Omental fat pad (tissue), 3 donors: ENCODE measurements at regions not wholly inside any gene's neighbourhood (a gene's known extent, or its start where the extent isn't known, plus 50 kb on each side); places are given as distances from the start of the nearest gene placed in this dataset.
"Not testable (repeated sequence)": the region's sequence is repeated elsewhere in the genome, so short reads cannot be mapped to it uniquely, and the experiment has no call there.

Source experiments
- ATAC-seq: fragments of 150-250 bp; one replicate; pipeline ENCODE4 v1.9.1; 2016; ENCODE audit warnings: mild to moderate bottlenecking, moderate library complexity; ENCODE audit not compliant: low FRiP score
- DNase-seq: peaks from one replicate; pipeline ENCODE4 v3.0.0-alpha.2; 2019; ENCODE audit warnings: low spot score
- TF ChIP-seq, protein P1 (sequence below), 3 donors: fragments of 450-650 bp; IDR thresholded peaks; one replicate each; pipeline ENCODE4 v1.5.1; 2016 to 2017; ENCODE audit warnings: antibody characterized with exemption in 3 of 3, mild to moderate bottlenecking in 3 of 3, moderate library complexity in 2 of 3

GRCh38 chr1:99553301-99553700 lies 92.6 kb upstream of the PALMD start:
- DNase-seq (no peak), ATAC-seq (no peak)
- TF ChIP-seq, protein P1, sequence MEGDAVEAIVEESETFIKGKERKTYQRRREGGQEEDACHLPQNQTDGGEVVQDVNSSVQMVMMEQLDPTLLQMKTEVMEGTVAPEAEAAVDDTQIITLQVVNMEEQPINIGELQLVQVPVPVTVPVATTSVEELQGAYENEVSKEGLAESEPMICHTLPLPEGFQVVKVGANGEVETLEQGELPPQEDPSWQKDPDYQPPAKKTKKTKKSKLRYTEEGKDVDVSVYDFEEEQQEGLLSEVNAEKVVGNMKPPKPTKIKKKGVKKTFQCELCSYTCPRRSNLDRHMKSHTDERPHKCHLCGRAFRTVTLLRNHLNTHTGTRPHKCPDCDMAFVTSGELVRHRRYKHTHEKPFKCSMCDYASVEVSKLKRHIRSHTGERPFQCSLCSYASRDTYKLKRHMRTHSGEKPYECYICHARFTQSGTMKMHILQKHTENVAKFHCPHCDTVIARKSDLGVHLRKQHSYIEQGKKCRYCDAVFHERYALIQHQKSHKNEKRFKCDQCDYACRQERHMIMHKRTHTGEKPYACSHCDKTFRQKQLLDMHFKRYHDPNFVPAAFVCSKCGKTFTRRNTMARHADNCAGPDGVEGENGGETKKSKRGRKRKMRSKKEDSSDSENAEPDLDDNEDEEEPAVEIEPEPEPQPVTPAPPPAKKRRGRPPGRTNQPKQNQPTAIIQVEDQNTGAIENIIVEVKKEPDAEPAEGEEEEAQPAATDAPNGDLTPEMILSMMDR (IDR thresholded peaks at IDR 0.05), result no peak

DNA sequence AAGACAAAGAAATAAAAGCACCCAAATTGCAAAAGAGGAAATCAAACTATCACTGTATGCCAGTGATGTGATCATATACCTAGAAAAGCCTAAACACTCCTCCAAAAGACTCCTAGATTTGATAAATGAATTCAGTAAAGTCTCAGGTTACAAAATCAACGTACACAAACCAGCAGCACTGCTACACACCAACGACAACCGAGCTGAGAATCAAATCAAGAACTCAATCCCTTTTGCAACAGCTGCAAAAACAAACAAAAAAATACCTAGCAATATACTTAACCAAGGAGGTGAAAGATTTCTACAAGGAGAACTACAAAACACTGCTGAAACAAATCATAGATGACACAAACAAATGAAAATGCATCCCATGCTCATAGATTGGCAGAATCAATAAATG lies 92.1 kb upstream of the PALMD start:
- DNase-seq, ATAC-seq: not testable (repeated sequence)

DNA sequence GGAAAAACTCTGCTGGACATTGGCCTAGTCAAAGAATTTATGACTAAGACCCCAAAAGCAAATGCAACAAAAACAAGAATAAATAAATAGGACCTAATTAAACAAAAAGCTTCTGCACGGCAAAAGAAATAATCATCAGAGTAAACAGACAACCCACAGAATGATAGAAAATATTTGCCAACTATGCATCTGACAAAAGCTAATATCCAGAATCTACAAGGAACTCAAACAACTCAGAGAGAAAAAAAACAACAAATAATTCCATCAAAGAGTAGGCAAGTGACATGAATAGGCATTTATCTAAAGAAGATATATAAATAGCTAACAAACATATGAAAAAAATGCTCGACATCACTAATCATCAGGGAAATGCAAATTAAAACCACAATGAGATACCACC lies 91.2 kb upstream of the PALMD start:
- DNase-seq, result no peak
- TF ChIP-seq, protein P1 (IDR thresholded peaks at IDR 0.05), result no peak
- ATAC-seq, result no peak

DNA sequence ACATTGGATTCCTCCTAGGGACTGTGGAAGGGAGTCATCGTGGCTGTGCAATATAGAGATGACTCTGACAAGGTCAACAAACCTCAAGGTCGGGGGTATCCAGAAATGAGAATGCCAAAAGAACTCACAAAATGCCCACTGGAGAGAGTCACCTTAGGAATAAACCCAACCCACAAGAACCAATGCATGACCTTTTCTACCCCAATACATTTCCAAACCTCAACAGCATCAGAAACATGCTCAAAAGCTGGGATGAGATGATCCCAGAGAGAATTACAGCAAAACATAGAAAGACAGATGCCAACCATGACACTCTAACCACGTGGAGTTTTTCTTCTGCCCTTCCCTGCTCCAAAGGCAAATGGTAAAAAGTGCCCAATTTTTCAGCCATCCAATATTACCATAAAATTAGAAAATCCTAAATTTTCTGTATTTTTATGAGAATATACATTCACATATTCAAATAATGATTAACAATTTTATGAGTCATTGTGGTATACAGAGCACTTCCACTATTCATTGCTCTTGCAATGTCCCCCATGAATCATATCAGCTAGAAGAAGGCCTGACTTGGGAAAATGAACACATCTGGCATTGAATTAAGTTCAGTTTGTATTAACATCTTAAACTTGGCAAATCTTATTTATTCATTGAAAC lies 88.2 kb upstream of the PALMD start:
- TF ChIP-seq, protein P1 (IDR thresholded peaks at IDR 0.05), result no peak
- ATAC-seq (no peak), DNase-seq (no peak)

DNA sequence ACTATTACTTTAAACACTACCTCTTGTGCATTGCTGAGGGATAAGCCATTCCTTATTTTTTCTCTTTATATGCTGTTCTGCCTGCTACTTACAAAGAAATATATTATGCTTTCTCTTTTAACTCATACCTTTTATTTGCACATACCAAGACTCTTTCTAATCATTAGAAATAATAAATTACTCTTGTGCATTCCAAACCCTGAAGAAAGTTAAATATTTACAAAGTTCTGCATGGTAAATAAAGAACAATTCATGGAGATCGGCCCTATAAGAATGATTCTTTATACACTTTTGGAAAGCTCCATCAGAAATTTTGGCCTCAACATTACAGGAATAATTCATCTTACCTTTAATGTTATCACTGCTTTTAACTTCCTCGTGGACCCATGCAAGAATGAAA lies 86.7 kb upstream of the PALMD start:
- ATAC-seq (no peak), DNase-seq (no peak)
- TF ChIP-seq, protein P1 (IDR thresholded peaks at IDR 0.05), result no peak

DNA sequence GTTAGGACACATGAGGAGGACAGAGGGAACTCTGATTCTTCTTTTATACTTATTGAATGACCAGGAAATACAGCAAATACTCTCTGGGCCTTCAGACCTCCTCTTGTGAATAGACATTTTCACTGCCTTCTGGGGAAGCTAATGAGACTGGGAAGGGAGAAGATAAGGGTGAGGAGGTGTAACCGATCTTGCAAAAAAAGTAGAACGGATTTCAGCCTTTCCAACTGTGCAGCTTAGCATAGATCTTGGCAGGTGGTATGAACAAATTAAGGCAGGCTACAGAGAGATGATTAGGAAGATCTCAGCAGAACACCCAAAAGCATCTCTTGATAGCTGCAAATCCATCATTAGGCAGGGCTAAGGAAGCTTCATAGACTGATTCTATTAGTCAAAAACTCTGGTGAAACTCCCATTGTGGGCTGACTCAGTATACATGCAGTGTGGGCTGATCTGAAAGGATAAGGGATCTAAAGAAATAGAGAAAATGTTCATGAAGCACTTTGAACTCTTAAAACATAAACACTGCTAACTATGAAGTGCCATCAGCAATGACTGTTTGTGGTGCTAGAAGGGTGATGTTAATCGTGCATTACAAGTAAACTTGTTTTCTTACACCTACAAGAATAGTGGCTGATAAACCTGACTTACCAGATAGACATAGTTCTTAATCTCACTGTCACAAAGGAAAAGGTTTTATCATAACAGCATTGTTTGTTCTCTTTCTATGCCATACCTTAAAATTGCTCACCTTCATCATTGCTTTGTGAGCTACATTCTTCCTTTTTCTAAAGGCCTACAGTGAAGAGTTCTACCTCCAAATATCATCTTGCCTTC lies 85.5 kb upstream of the PALMD start:
- DNase-seq (no peak), ATAC-seq (no peak)
- TF ChIP-seq, protein P1 (IDR thresholded peaks at IDR 0.05), result no peak

- no peak for DNase-seq
- TF ChIP-seq, protein P1 (IDR thresholded peaks at IDR 0.05), result no peak
- no peak for ATAC-seq
These were observed 84.0 kb upstream of the PALMD start for GRCh38 chr1:99561952-99562351.
